PC-9 (cell line): ENCODE measurements at regions not wholly inside any gene's neighbourhood (a gene's known extent, or its start where the extent isn't known, plus 50 kb on each side); places are given as distances from the start of the nearest gene placed in this dataset.

ENCODE experiments used
- CTCF ChIP-seq: fragments of 200-600 bp; sonication (generic); conservative IDR thresholded peaks from 2 replicates; pipeline ENCODE4 v1.6.1; 2017; ENCODE audit warnings: mixed run types, antibody characterized with exemption, mild to moderate bottlenecking, moderate library complexity
- EZH2 ChIP-seq: fragments of 200-600 bp; sonication (generic); IDR thresholded peaks from 2 replicates; pipeline ENCODE4 v1.8.0; 2017; ENCODE audit warnings: antibody characterized with exemption, low read depth

- TF ChIP-seq CTCF (no peak), EZH2 (no peak)
These were observed 1200.6 kb upstream of the NUDT12 start for GRCh38 chr5:104763216-104763615.
